Lower leg skin (tissue), 3 donors: ENCODE measurements at regions not wholly inside any gene's neighbourhood (a gene's known extent, or its start where the extent isn't known, plus 50 kb on each side); places are given as distances from the start of the nearest gene placed in this dataset.

Experiments used
- CTCF ChIP-seq, 3 donors: fragments of 450-650 bp; IDR thresholded peaks; one replicate each; pipeline ENCODE4 v1.5.1; 2016; ENCODE audit warnings: antibody characterized with exemption in 3 of 3, mild to moderate bottlenecking in 3 of 3, moderate library complexity in 2 of 3
- POLR2A ChIP-seq, 2 donors: fragments of 450-650 bp; IDR thresholded peaks; one replicate each; pipeline ENCODE4 v1.6.1; 2016 to 2017; ENCODE audit warnings: antibody characterized with exemption in 2 of 2, mild to moderate bottlenecking in 1 of 2, moderate library complexity in 1 of 2

- no peak for TF ChIP-seq CTCF (IDR thresholded peaks at IDR 0.05)
- no peak for TF ChIP-seq POLR2A (IDR thresholded peaks at IDR 0.05)
These were observed 1698.3 kb upstream of the RAG2 start for GRCh38 chr11:38296211-38296776.
